ENCODE measurements at regions not wholly inside any gene's neighbourhood (a gene's known extent, or its start where the extent isn't known, plus 50 kb on each side); places are given as distances from the start of the nearest gene placed in this dataset.

GRCh38 chr5:117713585-117714198 lies 1139.1 kb upstream of the SEMA6A start:
- no peaks in the 10 kb centered on the region for H3K27me3 ChIP-seq (ENCODE audit: insufficient read depth, low read depth)
- intact Hi-C loops (cut with micrococcal nuclease; ENCODE audit: unreplicated experiment), result no loop called here
- H3K36me3 ChIP-seq (ENCODE audit: low read depth), result no peaks in the 10 kb centered on the region
- no TSS peak for BruUV-seq (replicated peaks)
- ChIA-PET CTCF (no interaction called here), POLR2A (ENCODE audit: unreplicated experiment) (no interaction called here)
- DNase-seq, result no peak
- H3K4me3 ChIP-seq, result no peak overlapping the region
- TF ChIP-seq CTCF (conservative IDR thresholded peaks at IDR 0.05) (no peak), EZH2 (IDR thresholded peaks at IDR 0.05; ENCODE audit: low read depth) (no peak)
- no peak overlapping the region for H2AFZ ChIP-seq
- no peak overlapping the region for H3K27ac ChIP-seq
- H3K4me2 ChIP-seq, result no peak overlapping the region
- no peaks in the 10 kb centered on the region for H3K4me1 ChIP-seq (replicated peaks; ENCODE audit: insufficient read depth)
- H3K9me3 ChIP-seq (ENCODE audit: insufficient read depth, low read depth), result peaks cover 8% of the 10 kb centered on the region
- H3K9me2 ChIP-seq (ENCODE audit: insufficient read depth), result no peaks in the 10 kb centered on the region
- H3F3A ChIP-seq (ENCODE audit: insufficient read depth, low read depth), result no peaks in the 10 kb centered on the region
- H4K20me1 ChIP-seq (ENCODE audit: insufficient read depth), result no peaks in the 10 kb centered on the region
- H3K79me2 ChIP-seq (ENCODE audit: low read depth), result no peaks in the 10 kb centered on the region

GRCh38 chr5:117701062-117701461 lies 1126.4 kb upstream of the SEMA6A start:
- DNase-seq, result peak in 1 of 2 experiments; percentile 30
- POLR2A ChIA-PET (ENCODE audit: unreplicated experiment), result no interaction called here
- TF ChIP-seq CTCF (conservative IDR thresholded peaks at IDR 0.05) (no peak), EZH2 (IDR thresholded peaks at IDR 0.05; ENCODE audit: low read depth) (no peak)

GRCh38 chr5:117692606-117693005 lies 1118.0 kb upstream of the SEMA6A start:
- no peak for DNase-seq
- Histone ChIP-seq H2AFZ (no peak overlapping the region), H3K27me3 (ENCODE audit: insufficient read depth, low read depth) (no peaks in the 10 kb centered on the region), H3K79me2 (ENCODE audit: low read depth) (no peaks in the 10 kb centered on the region), H3K4me2 (no peak overlapping the region), H4K20me1 (ENCODE audit: insufficient read depth) (no peaks in the 10 kb centered on the region), H3K27ac (no peak overlapping the region), H3F3A (ENCODE audit: insufficient read depth, low read depth) (no peaks in the 10 kb centered on the region), H3K9me3 (ENCODE audit: insufficient read depth, low read depth) (no peaks in the 10 kb centered on the region), H3K9me2 (ENCODE audit: insufficient read depth) (no peaks in the 10 kb centered on the region), H3K36me3 (ENCODE audit: low read depth) (no peaks in the 10 kb centered on the region), H3K4me3 (no peak overlapping the region), H3K4me1 (replicated peaks; ENCODE audit: insufficient read depth) (no peaks in the 10 kb centered on the region)
- ChIA-PET POLR2A (ENCODE audit: unreplicated experiment) (no interaction called here), CTCF (no interaction called here)
- intact Hi-C loops (cut with micrococcal nuclease; ENCODE audit: unreplicated experiment), result no loop called here
- no TSS peak for BruUV-seq (replicated peaks)
- TF ChIP-seq CTCF (conservative IDR thresholded peaks at IDR 0.05) (no peak), EZH2 (IDR thresholded peaks at IDR 0.05; ENCODE audit: low read depth) (no peak)

More at GRCh38 chr5:117701062-117701461, 1126.4 kb upstream of the SEMA6A start:
- no peaks in the 10 kb centered on the region for H3K36me3 ChIP-seq (ENCODE audit: low read depth)
- no peaks in the 10 kb centered on the region; the same call in 1 of the 2 replicates for H3K9me3 ChIP-seq (ENCODE audit: insufficient read depth, low read depth)
- H3K27ac ChIP-seq, result no peak overlapping the region
- H4K20me1 ChIP-seq (ENCODE audit: insufficient read depth), result no peaks in the 10 kb centered on the region
- no peak overlapping the region for H2AFZ ChIP-seq
- BruUV-seq (replicated peaks), result no TSS peak
- intact Hi-C loops (cut with micrococcal nuclease; ENCODE audit: unreplicated experiment), result no loop called here
- H3K4me3 ChIP-seq, result no peak overlapping the region
- no peak overlapping the region for H3K4me2 ChIP-seq
- H3K27me3 ChIP-seq (ENCODE audit: insufficient read depth, low read depth), result no peaks in the 10 kb centered on the region
- no peaks in the 10 kb centered on the region for H3K79me2 ChIP-seq (ENCODE audit: low read depth)
- H3F3A ChIP-seq (ENCODE audit: insufficient read depth, low read depth), result no peaks in the 10 kb centered on the region
- no peaks in the 10 kb centered on the region for H3K4me1 ChIP-seq (replicated peaks; ENCODE audit: insufficient read depth)
- H3K9me2 ChIP-seq (ENCODE audit: insufficient read depth), result no peaks in the 10 kb centered on the region
- CTCF ChIA-PET, result no interaction called here
